HEK293 (cell line): ENCODE measurements at regions not wholly inside any gene's neighbourhood (a gene's known extent, or its start where the extent isn't known, plus 50 kb on each side); places are given as distances from the start of the nearest gene placed in this dataset.

Source experiments
- CTCF ChIA-PET: fragments of 350-600 bp; formaldehyde crosslinking; extraction: SDS; loops from one replicate; lab custom pipeline; 2021; ENCODE audit warnings: antibody characterized with exemption; lab: Yijun Ruan, JAX
- POLR2A ChIA-PET: fragments of 300-600 bp; formaldehyde crosslinking; extraction: SDS; loops from one replicate; lab custom pipeline; 2020; ENCODE audit warnings: antibody characterized with exemption, inconsistent platforms; lab: Yijun Ruan, JAX
- H3K27ac ChIP-seq: fragments of 200-500 bp; sonication (Bioruptor generic); 2 replicates; pipeline ENCODE4 v1.5.1; 2014; ENCODE audit warnings: low read depth, low read length, control low read depth, inconsistent platforms; ENCODE audit errors: extremely low read depth
- H3K36me3 ChIP-seq, 2 experiments: fragments of 200-500 bp in 1 of 2; sonication (Bioruptor generic) in 1 of 2; 1 replicate in 1 of 2; 2 replicates in 1 of 2; pipeline ENCODE4 v1.5.1; 2014 to 2017; ENCODE audit warnings: inconsistent platforms in 2 of 2, low read length in 2 of 2; ENCODE audit not compliant: control insufficient read depth in 2 of 2, insufficient read depth in 1 of 2
- H3K4me1 ChIP-seq: fragments of 200-500 bp; sonication (Bioruptor generic); 2 replicates; pipeline ENCODE4 v1.5.1; 2014; ENCODE audit warnings: mild to moderate bottlenecking, low read length, inconsistent platforms; ENCODE audit not compliant: control insufficient read depth, insufficient read depth
- H3K4me3 ChIP-seq: 2 replicates; pipeline ENCODE4 v1.5.1; 2011; ENCODE audit warnings: low read depth, mild to moderate bottlenecking, control low read depth, low read length, moderate library complexity
- H3K9me3 ChIP-seq: fragments of 200-500 bp; sonication (Bioruptor generic); 2 replicates; pipeline ENCODE4 v1.5.1; 2014; ENCODE audit warnings: low read depth, low read length, inconsistent platforms; ENCODE audit not compliant: control insufficient read depth, insufficient read depth
- ELK4 ChIP-seq: IDR thresholded peaks from 2 replicates; pipeline ENCODE4 v1.6.1; 2011; ENCODE audit warnings: mild to moderate bottlenecking, low read depth, low read length, borderline replicate concordance
- GLIS1 ChIP-seq: fragments of 450-650 bp; formaldehyde crosslinking; IDR thresholded peaks from 2 replicates; pipeline ENCODE4 v1.5.1; 2016; ENCODE audit warnings: missing biosample characterization, missing genetic modification characterization
- PRDM4 ChIP-seq: fragments of 450-650 bp; formaldehyde crosslinking; IDR thresholded peaks from 2 replicates; pipeline ENCODE4 v1.5.1; 2017; ENCODE audit warnings: missing biosample characterization, missing genetic modification characterization
- ZBTB1 ChIP-seq: fragments of 450-650 bp; formaldehyde crosslinking; IDR thresholded peaks from 2 replicates; pipeline ENCODE4 v1.5.1; 2016; ENCODE audit warnings: missing biosample characterization, missing genetic modification characterization
- ZBTB7A ChIP-seq: fragments of 450-650 bp; formaldehyde crosslinking; IDR thresholded peaks from 2 replicates; pipeline ENCODE4 v1.5.1; 2016; ENCODE audit warnings: low read depth, missing biosample characterization, missing genetic modification characterization
- ZBTB8A ChIP-seq: fragments of 450-650 bp; formaldehyde crosslinking; IDR thresholded peaks from 2 replicates; pipeline ENCODE4 v1.5.1; 2016; ENCODE audit warnings: missing biosample characterization, missing genetic modification characterization
- ZNF311 ChIP-seq: fragments of 450-650 bp; formaldehyde crosslinking; IDR thresholded peaks from 2 replicates; pipeline ENCODE4 v1.5.1; 2017; ENCODE audit warnings: missing biosample characterization, missing genetic modification characterization, borderline replicate concordance
- ZNF37A ChIP-seq: fragments of 450-650 bp; IDR thresholded peaks from 2 replicates; pipeline ENCODE4 v1.5.1; 2018; ENCODE audit warnings: missing biosample characterization, missing genetic modification characterization
- ZNF626 ChIP-seq: fragments of 450-650 bp; sonication (Bioruptor Pico); formaldehyde crosslinking; IDR thresholded peaks from 2 replicates; pipeline ENCODE4 v1.5.1; 2018; ENCODE audit warnings: missing biosample characterization, missing genetic modification characterization, inconsistent platforms
- ZNF629 ChIP-seq: fragments of 450-650 bp; formaldehyde crosslinking; IDR thresholded peaks from 2 replicates; pipeline ENCODE4 v1.5.1; 2017; ENCODE audit warnings: missing biosample characterization, missing genetic modification characterization
- ZNF747 ChIP-seq: fragments of 450-650 bp; formaldehyde crosslinking; IDR thresholded peaks from 2 replicates; pipeline ENCODE4 v1.5.1; 2016; ENCODE audit warnings: missing biosample characterization, missing genetic modification characterization
- ZNF768 ChIP-seq: fragments of 450-650 bp; formaldehyde crosslinking; IDR thresholded peaks from 2 replicates; pipeline ENCODE4 v1.5.1; 2018; ENCODE audit warnings: missing biosample characterization, mild to moderate bottlenecking, missing genetic modification characterization
- ZNF837 ChIP-seq: fragments of 450-650 bp; formaldehyde crosslinking; IDR thresholded peaks from 2 replicates; pipeline ENCODE4 v1.5.1; 2016; ENCODE audit warnings: missing biosample characterization, missing genetic modification characterization
- TF ChIP-seq, protein P1 (sequence below): fragments of 450-650 bp; formaldehyde crosslinking; conservative IDR thresholded peaks from 2 replicates; pipeline ENCODE4 v1.5.1; 2016; ENCODE audit warnings: low read depth, missing biosample characterization, missing genetic modification characterization
- TF ChIP-seq, protein P2 (sequence below): fragments of 450-650 bp; formaldehyde crosslinking; IDR thresholded peaks from 2 replicates; pipeline ENCODE4 v1.5.1; 2017; ENCODE audit warnings: missing biosample characterization, missing genetic modification characterization

DNA sequence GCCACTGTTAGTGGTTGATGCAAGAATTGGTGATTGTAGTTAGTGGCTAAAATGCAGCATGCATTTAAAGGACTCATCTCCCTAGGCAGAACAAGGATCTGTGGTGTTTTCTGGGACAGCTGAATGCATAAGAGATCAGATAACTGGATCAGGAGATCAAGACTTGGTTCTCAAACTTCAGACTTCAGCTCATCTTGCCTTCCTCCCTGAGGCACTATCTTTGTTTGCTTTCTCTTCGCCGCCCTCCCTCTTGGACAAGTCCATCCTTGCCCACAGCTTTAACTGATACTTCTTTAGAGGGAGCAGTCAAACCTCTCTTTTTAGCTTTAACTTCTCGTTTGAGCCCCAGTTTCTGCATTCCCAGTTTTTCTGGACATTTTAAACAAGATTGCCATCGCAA is 195.4 kb upstream of the TPRG1 start:
- H3K4me1 ChIP-seq = peaks cover 6% of the 10 kb centered on the region; the same call in 1 of the 2 replicates
- H3K36me3 ChIP-seq = no peaks in the 10 kb centered on the region
- POLR2A ChIA-PET = no interaction called here
- H3K9me3 ChIP-seq = no peaks in the 10 kb centered on the region
- TF ChIP-seq ELK4 (no peak), ZNF768 (tag by site-specific recombination) (no peak), ZNF37A (tag by site-specific recombination) (no peak), ZNF629 (tag by site-specific recombination) (no peak), ZBTB8A (tag by site-specific recombination) (no peak), ZNF311 (no peak), ZNF626 (tag by site-specific recombination) (no peak), PRDM4 (tag by site-specific recombination) (no peak), GLIS1 (no peak), ZBTB1 (no peak), ZNF747 (tag by site-specific recombination) (no peak), ZNF837 (tag by site-specific recombination) (no peak), ZBTB7A (tag by site-specific recombination) (no peak)
- TF ChIP-seq, protein P1, sequence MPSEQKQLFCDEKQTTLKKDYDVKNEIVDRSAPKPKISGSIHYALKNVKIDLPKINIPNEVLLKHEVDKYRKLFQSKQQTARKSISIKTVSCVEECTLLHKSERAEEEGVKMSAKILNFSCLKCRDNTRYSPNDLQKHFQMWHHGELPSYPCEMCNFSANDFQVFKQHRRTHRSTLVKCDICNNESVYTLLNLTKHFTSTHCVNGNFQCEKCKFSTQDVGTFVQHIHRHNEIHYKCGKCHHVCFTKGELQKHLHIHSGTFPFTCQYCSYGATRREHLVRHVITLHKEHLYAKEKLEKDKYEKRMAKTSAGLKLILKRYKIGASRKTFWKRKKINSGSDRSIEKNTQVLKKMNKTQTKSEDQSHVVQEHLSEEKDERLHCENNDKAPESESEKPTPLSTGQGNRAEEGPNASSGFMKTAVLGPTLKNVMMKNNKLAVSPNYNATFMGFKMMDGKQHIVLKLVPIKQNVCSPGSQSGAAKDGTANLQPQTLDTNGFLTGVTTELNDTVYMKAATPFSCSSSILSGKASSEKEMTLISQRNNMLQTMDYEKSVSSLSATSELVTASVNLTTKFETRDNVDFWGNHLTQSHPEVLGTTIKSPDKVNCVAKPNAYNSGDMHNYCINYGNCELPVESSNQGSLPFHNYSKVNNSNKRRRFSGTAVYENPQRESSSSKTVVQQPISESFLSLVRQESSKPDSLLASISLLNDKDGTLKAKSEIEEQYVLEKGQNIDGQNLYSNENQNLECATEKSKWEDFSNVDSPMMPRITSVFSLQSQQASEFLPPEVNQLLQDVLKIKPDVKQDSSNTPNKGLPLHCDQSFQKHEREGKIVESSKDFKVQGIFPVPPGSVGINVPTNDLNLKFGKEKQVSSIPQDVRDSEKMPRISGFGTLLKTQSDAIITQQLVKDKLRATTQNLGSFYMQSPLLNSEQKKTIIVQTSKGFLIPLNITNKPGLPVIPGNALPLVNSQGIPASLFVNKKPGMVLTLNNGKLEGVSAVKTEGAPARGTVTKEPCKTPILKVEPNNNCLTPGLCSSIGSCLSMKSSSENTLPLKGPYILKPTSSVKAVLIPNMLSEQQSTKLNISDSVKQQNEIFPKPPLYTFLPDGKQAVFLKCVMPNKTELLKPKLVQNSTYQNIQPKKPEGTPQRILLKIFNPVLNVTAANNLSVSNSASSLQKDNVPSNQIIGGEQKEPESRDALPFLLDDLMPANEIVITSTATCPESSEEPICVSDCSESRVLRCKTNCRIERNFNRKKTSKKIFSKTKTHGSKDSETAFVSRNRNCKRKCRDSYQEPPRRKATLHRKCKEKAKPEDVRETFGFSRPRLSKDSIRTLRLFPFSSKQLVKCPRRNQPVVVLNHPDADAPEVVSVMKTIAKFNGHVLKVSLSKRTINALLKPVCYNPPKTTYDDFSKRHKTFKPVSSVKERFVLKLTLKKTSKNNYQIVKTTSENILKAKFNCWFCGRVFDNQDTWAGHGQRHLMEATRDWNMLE = no peak
- TF ChIP-seq, protein P2, sequence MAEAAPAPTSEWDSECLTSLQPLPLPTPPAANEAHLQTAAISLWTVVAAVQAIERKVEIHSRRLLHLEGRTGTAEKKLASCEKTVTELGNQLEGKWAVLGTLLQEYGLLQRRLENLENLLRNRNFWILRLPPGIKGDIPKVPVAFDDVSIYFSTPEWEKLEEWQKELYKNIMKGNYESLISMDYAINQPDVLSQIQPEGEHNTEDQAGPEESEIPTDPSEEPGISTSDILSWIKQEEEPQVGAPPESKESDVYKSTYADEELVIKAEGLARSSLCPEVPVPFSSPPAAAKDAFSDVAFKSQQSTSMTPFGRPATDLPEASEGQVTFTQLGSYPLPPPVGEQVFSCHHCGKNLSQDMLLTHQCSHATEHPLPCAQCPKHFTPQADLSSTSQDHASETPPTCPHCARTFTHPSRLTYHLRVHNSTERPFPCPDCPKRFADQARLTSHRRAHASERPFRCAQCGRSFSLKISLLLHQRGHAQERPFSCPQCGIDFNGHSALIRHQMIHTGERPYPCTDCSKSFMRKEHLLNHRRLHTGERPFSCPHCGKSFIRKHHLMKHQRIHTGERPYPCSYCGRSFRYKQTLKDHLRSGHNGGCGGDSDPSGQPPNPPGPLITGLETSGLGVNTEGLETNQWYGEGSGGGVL = no peak
- no peak overlapping the region for H3K4me3 ChIP-seq
- no peak overlapping the region for H3K27ac ChIP-seq
- CTCF ChIA-PET = interaction anchor here (1.1 kb wide), 1 partner anchor 19 kb away, joined by 3 read pairs; no protein-coding TSS in a partner anchor
